B cell (primary cell): ENCODE measurements at regions not wholly inside any gene's neighbourhood (a gene's known extent, or its start where the extent isn't known, plus 50 kb on each side); places are given as distances from the start of the nearest gene placed in this dataset.

Source experiments
- CTCF ChIP-seq: fragments of 200-600 bp; IDR thresholded peaks from one replicate; pipeline ENCODE4 v1.8.0; 2022; ENCODE audit warnings: antibody characterized with exemption, mild to moderate bottlenecking
- EZH2 ChIP-seq: IDR thresholded peaks from 2 replicates; pipeline ENCODE4 v1.6.1; 2012; ENCODE audit warnings: borderline replicate concordance, low read depth, mild to moderate bottlenecking, moderate library complexity, low read length; ENCODE audit not compliant: insufficient read depth, poor library complexity, severe bottlenecking

DNA sequence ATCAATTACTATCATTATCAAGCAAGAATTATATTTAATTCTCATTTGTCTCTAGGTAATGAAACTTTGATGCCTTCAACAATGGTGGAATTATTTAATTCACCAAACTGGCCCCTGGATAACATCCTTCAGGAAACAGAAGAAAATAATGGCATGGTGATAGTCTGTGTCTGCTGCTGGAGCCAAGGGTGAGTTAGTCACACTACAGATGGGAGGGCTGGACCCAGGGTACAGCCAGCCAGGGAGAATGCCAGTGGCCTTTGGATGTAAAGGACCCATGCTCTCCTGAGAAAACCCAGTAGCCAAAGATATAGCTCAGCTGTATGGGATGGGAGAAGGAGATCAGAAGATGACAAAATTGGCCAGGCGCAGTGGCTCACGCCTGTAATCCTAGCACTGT lies 60.0 kb upstream of the CNKSR3 start:
- TF ChIP-seq CTCF: no peak
- no peak for TF ChIP-seq EZH2
